Natural killer cell treated with Interleukin-12 subunit alpha and Interleukin-12 subunit beta and Interleukin-15 and Interleukin-18, amount 100 ng/mL, for 72 hours (primary cell): ENCODE measurements at regions not wholly inside any gene's neighbourhood (a gene's known extent, or its start where the extent isn't known, plus 50 kb on each side); places are given as distances from the start of the nearest gene placed in this dataset.
"Not testable (repeated sequence)": the region's sequence is repeated elsewhere in the genome, so short reads cannot be mapped to it uniquely, and the experiment has no call there.

Experiments used
- ATAC-seq, 2 donors: fragments of 150-1000 bp; cut with Tn5 transposase in 1 of 2; sonication (Bioruptor Pico), chemical (Tn5 transposase) in 1 of 2; 2 replicates each; pipeline ENCODE4 v1.10.0; 2021
- DNase-seq: peaks from one replicate; pipeline ENCODE4 v3.0.0; 2022; ENCODE audit warnings: low spot score
- H3K27ac Mint-ChIP-seq, 2 donors: 1 replicate in 1 of 2; 2 replicates in 1 of 2; pipeline ENCODE4 v1.8.0; 2022; ENCODE audit warnings: mixed read lengths in 2 of 2, mild to moderate bottlenecking in 1 of 2, moderate library complexity in 1 of 2
- H3K27me3 Mint-ChIP-seq, 2 donors: 1 replicate in 1 of 2; 2 replicates in 1 of 2; pipeline ENCODE4 v1.8.0; 2022; ENCODE audit warnings: mixed read lengths in 2 of 2
- H3K36me3 Mint-ChIP-seq: one replicate; pipeline ENCODE4 v1.8.0; 2022; ENCODE audit warnings: mixed read lengths
- H3K4me1 Mint-ChIP-seq, 2 donors: 1 replicate in 1 of 2; 2 replicates in 1 of 2; pipeline ENCODE4 v1.8.0; 2022; ENCODE audit warnings: low read depth in 2 of 2, mixed read lengths in 2 of 2, mild to moderate bottlenecking in 1 of 2
- H3K4me3 Mint-ChIP-seq: one replicate; pipeline ENCODE4 v1.8.0; 2022; ENCODE audit warnings: mixed read lengths
- H3K9me3 Mint-ChIP-seq: 2 replicates; pipeline ENCODE4 v1.8.0; 2022; ENCODE audit warnings: mixed read lengths

DNA sequence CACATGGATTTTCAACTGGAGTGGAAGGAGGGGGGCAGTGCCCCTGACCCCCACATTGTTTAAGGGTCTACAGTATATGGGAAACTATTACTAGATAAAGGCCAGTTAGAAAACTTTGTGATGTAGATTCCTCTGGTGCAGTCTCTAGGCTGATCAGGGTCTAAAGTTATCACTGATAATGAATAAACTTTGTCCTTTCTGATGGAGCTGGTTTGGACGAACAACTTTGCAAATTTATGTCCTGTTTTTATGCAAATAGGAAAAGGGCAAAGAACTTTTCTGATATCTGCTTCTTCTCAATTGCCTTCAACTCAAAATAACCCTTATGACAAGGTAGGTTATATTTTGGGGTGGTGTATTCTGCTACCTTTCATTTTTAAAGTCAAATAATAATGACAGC lies 829.2 kb upstream of the ACVR2A start:
- DNase-seq (no peak), ATAC-seq (no peak)
- Mint-ChIP-seq H3K4me1 (no peaks in the 10 kb centered on the region), H3K27me3 (peaks cover 0 to 7% of the 10 kb centered on the region in 2 donors), H3K9me3 (peaks cover 7% of the 10 kb centered on the region), H3K27ac (no peak overlapping the region), H3K4me3 (no peak overlapping the region), H3K36me3 (no peaks in the 10 kb centered on the region)

DNA sequence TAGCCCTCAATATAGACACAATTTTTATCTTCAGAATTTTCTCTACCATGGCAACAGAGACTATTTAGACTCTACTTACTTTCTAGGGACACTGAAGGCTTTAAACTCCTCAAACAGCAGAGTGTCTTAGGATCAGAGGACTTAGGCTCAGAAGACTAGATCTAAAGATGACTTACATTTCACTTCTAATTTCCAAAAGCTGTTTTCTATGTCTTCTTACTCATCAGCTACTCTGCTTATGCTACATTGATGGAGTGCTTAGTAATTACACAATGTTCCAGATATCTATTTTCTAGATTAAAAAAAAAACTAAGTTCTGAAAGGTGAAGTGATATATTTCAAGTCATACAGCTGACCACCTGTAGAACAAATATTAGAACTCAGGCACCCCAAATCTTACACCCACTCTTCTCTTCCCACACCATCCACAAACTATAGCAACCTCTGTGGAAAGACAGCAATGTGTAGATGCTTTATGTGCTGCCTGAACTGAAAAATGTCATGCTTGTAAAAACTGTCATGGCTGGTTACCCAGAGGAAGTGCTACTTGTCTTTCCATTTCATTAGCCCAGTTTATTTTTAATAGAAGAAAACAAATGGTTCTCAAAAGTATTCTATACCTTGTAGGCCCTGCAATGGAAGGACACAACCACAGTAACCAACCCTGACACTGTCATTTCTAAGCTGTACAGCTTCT lies 831.0 kb upstream of the ACVR2A start:
- ATAC-seq (no peak), DNase-seq (no peak)
- H3K27ac Mint-ChIP-seq = no peak overlapping the region
- H3K9me3 Mint-ChIP-seq = peaks cover 4% of the 10 kb centered on the region
- no peaks in the 10 kb centered on the region for H3K27me3 Mint-ChIP-seq
- no peak overlapping the region for H3K4me3 Mint-ChIP-seq
- H3K36me3 Mint-ChIP-seq = no peaks in the 10 kb centered on the region
- no peaks in the 10 kb centered on the region for H3K4me1 Mint-ChIP-seq

DNA sequence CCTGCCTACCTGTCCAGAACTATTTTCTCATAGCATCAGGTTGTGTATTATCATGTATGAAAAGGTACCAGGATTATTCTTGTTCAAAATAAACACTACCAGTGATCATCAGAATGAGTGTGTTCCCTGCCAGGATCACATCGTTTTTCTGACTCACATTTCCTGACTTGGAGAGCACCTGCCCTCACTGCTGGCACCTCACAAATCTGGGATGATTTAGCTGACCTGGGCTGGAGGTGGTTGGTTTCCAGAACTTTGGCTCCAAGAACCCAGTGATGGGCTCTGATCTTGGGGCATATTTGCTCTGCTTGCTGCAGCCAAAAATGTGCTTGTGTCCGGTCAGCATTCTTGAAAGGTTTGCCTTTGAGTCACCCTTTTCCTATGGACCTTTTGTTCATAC lies 836.3 kb upstream of the ACVR2A start:
- Mint-ChIP-seq H3K36me3 (no peaks in the 10 kb centered on the region), H3K4me3 (no peak overlapping the region), H3K27ac (no peak overlapping the region), H3K9me3 (peaks cover 6% of the 10 kb centered on the region), H3K27me3 (no peaks in the 10 kb centered on the region), H3K4me1 (no peaks in the 10 kb centered on the region)
- ATAC-seq (no peak), DNase-seq (no peak)

DNA sequence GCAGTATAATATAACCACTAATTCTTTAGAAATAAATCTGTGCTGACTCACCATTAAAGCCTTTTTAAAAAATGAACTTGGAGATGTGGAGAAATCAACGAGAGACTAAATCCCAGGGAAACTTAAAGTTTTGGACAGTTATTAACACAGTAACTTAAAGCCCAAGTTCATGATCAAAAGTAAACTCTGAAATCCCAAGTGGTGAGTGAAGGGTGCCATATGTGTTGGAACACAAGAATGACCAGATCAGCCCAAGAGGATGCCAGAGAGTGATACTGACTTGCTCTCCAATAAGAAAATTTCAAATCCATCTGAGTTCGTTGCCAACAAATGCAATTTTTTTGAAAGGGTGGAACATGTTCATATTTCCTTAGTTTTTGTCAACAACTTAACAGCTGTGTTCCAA lies 838.1 kb upstream of the ACVR2A start:
- Mint-ChIP-seq H3K4me3 (no peak overlapping the region), H3K9me3 (peaks cover 4% of the 10 kb centered on the region), H3K36me3 (no peaks in the 10 kb centered on the region), H3K27ac (no peak overlapping the region), H3K27me3 (no peaks in the 10 kb centered on the region), H3K4me1 (no peaks in the 10 kb centered on the region)
- DNase-seq (no peak), ATAC-seq (no peak)

DNA sequence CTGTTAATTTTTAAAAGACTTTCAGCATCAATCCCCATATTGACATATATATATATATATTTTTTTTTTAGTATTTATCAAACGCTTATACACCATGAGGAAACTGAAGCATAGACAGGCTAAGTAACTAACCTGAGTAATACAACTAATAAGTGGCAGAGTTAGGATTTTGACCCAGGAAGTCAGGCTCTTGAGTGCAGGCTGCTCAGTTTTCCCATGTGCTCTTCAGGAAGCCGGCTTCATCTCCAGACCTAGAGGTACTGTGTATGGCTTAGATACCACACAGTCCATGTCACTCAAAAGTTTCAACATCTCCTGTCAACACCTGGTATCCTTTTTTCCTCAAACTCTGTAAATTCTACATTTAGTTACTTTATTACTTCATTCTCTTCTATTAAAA lies 841.7 kb upstream of the ACVR2A start:
- Mint-ChIP-seq H3K4me1 (no peaks in the 10 kb centered on the region), H3K27ac (no peak overlapping the region)

DNA sequence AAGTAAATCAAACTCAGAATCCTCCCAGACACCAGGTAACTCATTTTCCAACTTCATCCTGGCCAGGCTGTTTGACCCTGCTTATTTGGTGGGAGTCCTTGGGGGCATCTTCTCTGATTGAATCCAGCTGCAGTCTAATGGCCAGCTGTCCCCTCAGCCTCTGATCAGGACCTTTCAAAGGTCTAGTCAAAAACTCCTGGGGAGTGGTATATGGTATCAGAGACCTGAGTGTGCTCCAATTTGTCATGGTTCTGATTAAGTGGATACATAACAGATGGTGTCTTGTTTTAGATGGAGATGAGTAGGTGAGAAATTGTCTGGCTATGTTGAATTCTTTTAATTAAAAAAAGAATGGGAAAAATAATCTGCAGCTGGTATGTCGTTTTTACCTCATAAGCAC lies 842.6 kb upstream of the ACVR2A start:
- Mint-ChIP-seq H3K36me3 (no peaks in the 10 kb centered on the region), H3K4me1 (no peaks in the 10 kb centered on the region), H3K9me3 (peaks cover 5% of the 10 kb centered on the region), H3K27ac (no peak overlapping the region), H3K4me3 (no peak overlapping the region), H3K27me3 (no peaks in the 10 kb centered on the region)
- ATAC-seq = no peak
- no peak for DNase-seq

More for the DNA sequence above, 841.7 kb upstream of the ACVR2A start:
- no peak for DNase-seq
- no peak overlapping the region for H3K4me3 Mint-ChIP-seq
- no peaks in the 10 kb centered on the region for H3K27me3 Mint-ChIP-seq
- ATAC-seq = no peak
- peaks cover 5% of the 10 kb centered on the region for H3K9me3 Mint-ChIP-seq
- H3K36me3 Mint-ChIP-seq = no peaks in the 10 kb centered on the region

DNA sequence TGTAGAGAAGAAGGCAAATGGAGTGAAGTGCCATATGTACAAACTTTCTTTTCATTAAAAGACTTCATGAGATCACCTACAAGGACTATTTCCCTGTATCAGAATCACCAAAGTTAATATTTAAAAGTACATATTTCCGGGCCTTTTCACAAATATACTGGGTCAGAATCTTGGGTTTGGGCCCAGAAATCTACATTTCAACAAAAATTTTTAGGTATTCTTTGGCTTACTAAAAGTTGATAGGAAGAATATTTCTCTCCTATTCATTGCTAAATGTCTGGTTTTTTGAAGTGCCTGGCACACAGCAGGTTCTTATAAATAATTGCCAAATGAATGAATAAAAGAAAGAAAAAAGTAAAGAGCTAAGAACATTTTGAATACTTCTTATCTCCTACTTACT lies 843.8 kb upstream of the ACVR2A start:
- ATAC-seq (no peak), DNase-seq (no peak)
- H3K27me3 Mint-ChIP-seq = no peaks in the 10 kb centered on the region
- H3K4me1 Mint-ChIP-seq = no peaks in the 10 kb centered on the region
- no peak overlapping the region for H3K27ac Mint-ChIP-seq
- H3K9me3 Mint-ChIP-seq = peaks cover 5% of the 10 kb centered on the region
- H3K4me3 Mint-ChIP-seq = no peak overlapping the region
- no peaks in the 10 kb centered on the region for H3K36me3 Mint-ChIP-seq

DNA sequence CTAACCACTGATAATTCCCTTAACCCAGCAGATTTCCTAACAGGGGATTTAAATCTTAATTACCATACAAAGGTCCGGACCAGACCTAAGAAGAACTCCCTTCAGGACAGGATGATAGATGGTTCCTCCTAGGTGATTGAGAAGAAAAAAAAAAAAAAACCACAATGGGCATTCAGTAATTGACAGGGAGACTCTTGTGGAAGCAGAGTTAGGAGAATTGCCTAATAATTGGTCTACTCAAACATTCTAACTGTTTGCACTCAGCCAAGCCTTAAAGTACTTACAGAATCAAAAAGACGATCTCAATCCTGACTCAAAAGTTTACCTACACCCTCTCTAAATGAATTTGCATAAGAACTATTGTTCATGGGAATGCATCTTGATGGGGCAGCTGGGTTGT lies 844.7 kb upstream of the ACVR2A start:
- not testable (repeated sequence) for ATAC-seq, H3K4me3 Mint-ChIP-seq, H3K4me1 Mint-ChIP-seq, DNase-seq, H3K9me3 Mint-ChIP-seq, H3K27me3 Mint-ChIP-seq, H3K27ac Mint-ChIP-seq, H3K36me3 Mint-ChIP-seq

DNA sequence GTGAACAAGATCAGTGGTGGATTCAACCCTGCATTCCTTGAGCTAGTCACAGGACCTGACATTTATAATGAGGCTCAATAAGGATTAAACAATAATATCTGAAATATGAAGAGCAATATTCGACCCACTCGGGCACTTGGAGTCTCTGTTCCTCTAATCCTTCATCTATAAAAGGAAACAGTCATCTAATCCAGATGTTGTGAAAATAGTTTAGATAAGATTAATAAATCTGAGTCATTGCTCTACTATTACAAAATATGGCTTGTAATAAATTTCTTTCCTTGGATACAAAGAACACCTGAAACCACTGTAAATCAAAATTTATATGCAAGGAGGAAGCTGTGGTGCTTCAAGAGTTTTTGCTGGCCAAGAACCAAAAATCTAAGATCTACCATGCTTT lies 846.9 kb upstream of the ACVR2A start:
- Mint-ChIP-seq H3K4me1 (no peaks in the 10 kb centered on the region), H3K27ac (no peak overlapping the region), H3K36me3 (no peaks in the 10 kb centered on the region), H3K27me3 (no peaks in the 10 kb centered on the region), H3K4me3 (no peak overlapping the region), H3K9me3 (peaks cover 2% of the 10 kb centered on the region)
- no peak for DNase-seq
- no peak for ATAC-seq

DNA sequence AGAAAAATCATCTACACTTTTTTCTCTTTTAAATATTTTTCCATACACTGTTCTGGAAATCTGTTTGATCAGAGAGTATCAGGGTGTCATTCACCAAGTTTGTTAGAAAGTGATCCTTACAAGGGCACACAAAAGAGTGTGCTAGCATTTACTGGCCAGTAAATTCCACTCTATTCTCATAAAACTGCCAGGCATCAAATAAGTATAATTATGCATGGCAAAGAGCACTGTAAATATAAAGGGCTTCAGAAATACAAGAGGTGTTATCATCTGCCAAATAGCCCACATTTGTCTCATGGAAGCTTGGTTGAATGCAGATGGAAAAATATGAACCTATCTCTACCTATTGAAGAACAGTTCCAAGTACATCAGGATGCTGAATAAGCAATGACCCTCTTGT lies 847.3 kb upstream of the ACVR2A start:
- DNase-seq = no peak
- Mint-ChIP-seq H3K27ac (no peak overlapping the region), H3K9me3 (peaks cover 2% of the 10 kb centered on the region), H3K27me3 (no peaks in the 10 kb centered on the region), H3K4me1 (no peaks in the 10 kb centered on the region), H3K4me3 (no peak overlapping the region), H3K36me3 (no peaks in the 10 kb centered on the region)
- ATAC-seq = no peak

DNA sequence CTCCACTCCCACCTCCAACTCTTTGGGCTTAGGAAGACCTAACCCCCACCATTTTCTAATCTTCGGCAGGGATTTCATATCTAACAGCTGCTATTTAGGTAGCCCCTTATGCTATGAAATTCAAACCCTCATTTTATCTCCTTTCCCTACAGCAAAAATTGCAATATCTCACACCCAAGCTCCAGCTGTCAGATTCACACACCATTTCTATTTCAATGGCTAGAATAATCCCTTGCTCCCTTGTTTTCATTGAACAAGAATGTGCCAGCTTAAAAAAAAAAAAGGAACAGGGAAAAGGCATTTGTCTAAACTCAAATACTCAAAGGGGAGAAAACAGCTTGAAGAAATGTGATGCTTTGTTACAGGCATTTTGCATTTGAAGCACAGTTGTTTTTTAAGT lies 850.6 kb upstream of the ACVR2A start:
- peaks cover 9% of the 10 kb centered on the region for H3K9me3 Mint-ChIP-seq
- no peaks in the 10 kb centered on the region for H3K27me3 Mint-ChIP-seq
- H3K27ac Mint-ChIP-seq = no peak overlapping the region
- DNase-seq (no peak), ATAC-seq (no peak)
- H3K4me3 Mint-ChIP-seq = no peak overlapping the region
- no peaks in the 10 kb centered on the region for H3K36me3 Mint-ChIP-seq
- H3K4me1 Mint-ChIP-seq = no peaks in the 10 kb centered on the region

DNA sequence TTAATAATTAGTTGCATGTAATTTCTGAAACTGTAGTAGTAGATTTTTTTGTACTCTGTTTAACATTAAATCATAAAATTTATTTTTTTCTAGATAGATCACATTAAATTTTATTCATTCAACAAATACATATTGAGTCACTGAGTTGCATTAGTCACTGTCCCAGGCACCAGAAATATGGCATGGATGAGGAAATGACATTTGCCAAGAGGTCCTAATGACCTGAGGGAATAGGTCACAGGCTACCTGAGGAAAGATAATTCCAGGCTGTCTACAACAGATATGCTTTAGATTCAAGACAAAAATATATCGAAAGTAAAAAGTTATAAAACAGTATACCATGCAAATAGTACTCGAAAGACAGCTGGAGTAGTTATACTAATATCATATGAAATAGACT lies 852.4 kb upstream of the ACVR2A start:
- no peak for DNase-seq
- Mint-ChIP-seq H3K9me3 (peaks cover 8% of the 10 kb centered on the region), H3K4me3 (no peak overlapping the region), H3K36me3 (no peaks in the 10 kb centered on the region), H3K27ac (no peak overlapping the region), H3K27me3 (no peaks in the 10 kb centered on the region), H3K4me1 (no peaks in the 10 kb centered on the region)
- no peak for ATAC-seq

DNA sequence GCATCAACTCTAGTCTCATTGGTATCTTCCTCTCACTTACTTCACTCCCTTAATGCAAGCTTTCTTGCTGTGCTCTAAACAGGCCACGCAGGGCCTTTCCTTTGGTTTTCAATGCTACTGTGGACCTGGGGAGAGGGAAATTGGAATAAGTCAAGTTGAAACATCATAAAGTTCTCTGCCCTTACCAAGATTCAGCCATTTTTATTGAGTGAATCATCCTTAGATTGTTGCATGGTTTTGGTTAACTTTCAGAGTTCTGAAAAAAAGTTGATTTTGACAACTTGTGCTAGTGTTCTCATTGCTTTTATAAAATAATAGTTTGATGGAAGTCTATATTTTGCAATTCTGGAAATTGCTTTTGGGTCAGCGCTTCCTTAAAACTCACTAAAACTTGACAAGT lies 852.8 kb upstream of the ACVR2A start:
- DNase-seq = no peak
- Mint-ChIP-seq H3K4me3 (no peak overlapping the region), H3K36me3 (no peaks in the 10 kb centered on the region), H3K27ac (no peak overlapping the region), H3K4me1 (no peaks in the 10 kb centered on the region), H3K27me3 (no peaks in the 10 kb centered on the region), H3K9me3 (peaks cover 8% of the 10 kb centered on the region)
- no peak for ATAC-seq

DNA sequence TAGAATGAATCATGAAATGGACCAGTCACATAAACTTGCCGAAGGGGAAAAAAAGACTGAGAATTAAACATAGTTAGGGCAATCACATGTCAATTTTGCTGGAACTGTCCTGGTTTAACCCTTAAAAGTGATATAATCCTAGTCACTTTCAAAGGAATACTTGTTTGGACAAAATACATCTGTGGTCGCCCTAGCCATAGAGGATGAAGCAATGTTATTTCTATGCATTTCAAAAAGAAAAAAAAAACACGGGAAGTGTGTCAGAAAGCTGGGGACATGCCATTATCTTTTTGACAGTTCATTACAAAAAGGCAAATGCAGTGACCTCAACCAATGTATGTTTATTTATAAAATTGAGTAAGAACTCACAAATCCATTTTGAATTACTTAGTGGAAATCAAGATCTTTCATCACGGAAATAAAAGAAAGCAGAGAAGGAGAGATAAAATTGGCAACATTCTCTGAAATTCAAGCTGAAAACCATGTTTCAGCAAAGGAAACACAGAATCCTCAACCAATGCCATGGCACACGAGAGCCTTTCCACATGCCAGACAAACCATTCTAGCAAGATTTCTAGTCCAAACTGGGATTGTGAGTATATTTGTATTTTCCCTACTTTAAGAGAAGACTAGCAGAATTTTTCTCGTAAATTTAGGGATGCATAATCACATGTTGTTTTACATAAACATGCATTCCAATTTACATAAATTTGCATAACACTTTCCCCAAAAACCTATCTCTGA lies 854.3 kb upstream of the ACVR2A start:
- ATAC-seq (no peak), DNase-seq (no peak)
- no peaks in the 10 kb centered on the region for H3K27me3 Mint-ChIP-seq
- H3K27ac Mint-ChIP-seq = no peak overlapping the region
- H3K36me3 Mint-ChIP-seq = no peaks in the 10 kb centered on the region
- H3K4me3 Mint-ChIP-seq = no peak overlapping the region
- H3K9me3 Mint-ChIP-seq = peaks cover 8% of the 10 kb centered on the region
- H3K4me1 Mint-ChIP-seq = no peaks in the 10 kb centered on the region

DNA sequence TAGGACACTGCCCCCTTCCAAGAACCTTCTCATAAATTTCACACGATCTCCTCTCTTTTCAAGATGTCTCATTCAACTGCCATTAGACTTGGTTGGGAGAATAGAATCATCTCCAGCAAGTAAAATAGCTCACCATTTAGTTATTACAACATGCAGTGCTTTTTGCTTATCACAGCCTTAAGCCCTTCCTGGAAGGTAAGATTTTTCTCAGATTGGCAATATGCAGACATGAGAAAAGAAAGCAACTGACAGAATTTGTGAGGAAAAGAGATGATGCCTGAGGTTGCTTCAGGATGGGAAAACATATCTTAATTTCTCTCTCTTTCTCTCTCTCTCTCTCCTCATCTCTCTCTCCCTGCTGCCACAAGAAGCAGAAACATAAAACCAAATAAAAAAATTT lies 855.1 kb upstream of the ACVR2A start:
- no peaks in the 10 kb centered on the region for H3K27me3 Mint-ChIP-seq
- H3K4me1 Mint-ChIP-seq = no peaks in the 10 kb centered on the region
- H3K9me3 Mint-ChIP-seq = peaks cover 8% of the 10 kb centered on the region
- ATAC-seq (no peak), DNase-seq (no peak)
- no peak overlapping the region for H3K27ac Mint-ChIP-seq
- no peaks in the 10 kb centered on the region for H3K36me3 Mint-ChIP-seq
- no peak overlapping the region for H3K4me3 Mint-ChIP-seq
